Neural progenitor cell (in vitro differentiated cells): ENCODE measurements at regions not wholly inside any gene's neighbourhood (a gene's known extent, or its start where the extent isn't known, plus 50 kb on each side); places are given as distances from the start of the nearest gene placed in this dataset.
"Not testable (repeated sequence)": the region's sequence is repeated elsewhere in the genome, so short reads cannot be mapped to it uniquely, and the experiment has no call there.

Experiments used
- EZH2 ChIP-seq: fragments of 200-600 bp; sonication (generic); IDR thresholded peaks from 2 replicates; pipeline ENCODE4 v1.6.1; 2017; ENCODE audit warnings: antibody characterized with exemption, mild to moderate bottlenecking, moderate library complexity
- TF ChIP-seq, protein P1 (sequence below): fragments of 200-600 bp; sonication (generic); IDR thresholded peaks from 2 replicates; pipeline ENCODE4 v1.5.1; 2017; ENCODE audit warnings: antibody characterized with exemption, mild to moderate bottlenecking

DNA sequence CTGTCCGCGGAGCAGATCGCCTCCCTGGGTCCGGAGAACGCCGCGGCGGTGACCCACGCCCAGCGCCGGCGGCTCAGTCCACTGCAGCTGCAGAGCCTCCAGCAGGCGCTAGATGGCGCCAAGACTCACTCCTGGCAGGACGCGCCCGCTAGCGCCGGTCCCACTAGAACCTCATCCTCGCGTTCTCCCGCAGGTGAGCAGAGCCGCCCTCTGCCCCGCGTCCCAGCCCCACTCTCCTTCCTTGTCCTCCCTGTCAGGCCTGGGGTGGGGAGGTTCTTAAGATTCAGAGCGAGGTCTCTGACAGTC is 62.5 kb downstream of the NPIPB5 start:
- TF ChIP-seq, protein P1, sequence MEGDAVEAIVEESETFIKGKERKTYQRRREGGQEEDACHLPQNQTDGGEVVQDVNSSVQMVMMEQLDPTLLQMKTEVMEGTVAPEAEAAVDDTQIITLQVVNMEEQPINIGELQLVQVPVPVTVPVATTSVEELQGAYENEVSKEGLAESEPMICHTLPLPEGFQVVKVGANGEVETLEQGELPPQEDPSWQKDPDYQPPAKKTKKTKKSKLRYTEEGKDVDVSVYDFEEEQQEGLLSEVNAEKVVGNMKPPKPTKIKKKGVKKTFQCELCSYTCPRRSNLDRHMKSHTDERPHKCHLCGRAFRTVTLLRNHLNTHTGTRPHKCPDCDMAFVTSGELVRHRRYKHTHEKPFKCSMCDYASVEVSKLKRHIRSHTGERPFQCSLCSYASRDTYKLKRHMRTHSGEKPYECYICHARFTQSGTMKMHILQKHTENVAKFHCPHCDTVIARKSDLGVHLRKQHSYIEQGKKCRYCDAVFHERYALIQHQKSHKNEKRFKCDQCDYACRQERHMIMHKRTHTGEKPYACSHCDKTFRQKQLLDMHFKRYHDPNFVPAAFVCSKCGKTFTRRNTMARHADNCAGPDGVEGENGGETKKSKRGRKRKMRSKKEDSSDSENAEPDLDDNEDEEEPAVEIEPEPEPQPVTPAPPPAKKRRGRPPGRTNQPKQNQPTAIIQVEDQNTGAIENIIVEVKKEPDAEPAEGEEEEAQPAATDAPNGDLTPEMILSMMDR, result not testable (repeated sequence)
- TF ChIP-seq EZH2, result not testable (repeated sequence)
